ENCODE measurements at regions not wholly inside any gene's neighbourhood (a gene's known extent, or its start where the extent isn't known, plus 50 kb on each side); places are given as distances from the start of the nearest gene placed in this dataset.

GRCh38 chr17:74015316-74015715 lies 188.2 kb upstream of the RPL38 start:
- TF ChIP-seq EZH2 (IDR thresholded peaks at IDR 0.05) (no peak), POLR2AphosphoS5 (IDR thresholded peaks at IDR 0.05; ENCODE audit: borderline replicate concordance, low read depth, low read length) (no peak), FOXP2 (optimal IDR thresholded peaks at IDR 0.05; ENCODE audit: control extremely low read depth, extremely low read length, insufficient read depth) (no peak)

Measured in SK-N-MC (cell line).